HG03064 (cell line): ENCODE measurements at regions not wholly inside any gene's neighbourhood (a gene's known extent, or its start where the extent isn't known, plus 50 kb on each side); places are given as distances from the start of the nearest gene placed in this dataset.
"Not testable (repeated sequence)": the region's sequence is repeated elsewhere in the genome, so short reads cannot be mapped to it uniquely, and the experiment has no call there.

ENCODE experiments used
- ATAC-seq: cut with Tn5 transposase; IDR thresholded peaks from one replicate; pipeline ENCODE4 v1.9.1; 2021; ENCODE audit warnings: low read depth; ENCODE audit not compliant: unreplicated experiment

DNA sequence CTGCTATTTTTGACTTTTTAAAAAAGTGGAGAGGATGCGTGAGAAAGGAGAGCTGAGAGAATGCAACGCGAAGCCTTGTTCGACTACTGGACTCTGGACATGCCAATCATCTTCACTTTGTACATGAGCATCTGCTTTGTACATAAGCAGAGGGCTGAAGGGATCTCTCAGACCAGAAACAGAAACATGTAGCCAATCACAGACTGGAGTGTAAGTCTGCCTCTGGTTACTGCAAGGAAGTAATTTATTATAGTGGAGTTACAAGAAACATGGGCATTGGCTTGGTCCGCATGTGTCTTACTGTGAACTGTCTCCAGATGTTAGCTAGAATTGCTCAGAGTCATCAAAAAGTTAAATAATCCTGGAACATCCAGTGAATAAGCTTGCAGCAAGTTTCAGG lies 190.0 kb upstream of the GRAMD2B start:
- ATAC-seq: no peak

GRCh38 chr5:126234563-126235195 lies 188.5 kb upstream of the GRAMD2B start:
- ATAC-seq: no peak

GRCh38 chr5:126235628-126236027 lies 187.6 kb upstream of the GRAMD2B start:
- no peak for ATAC-seq

GRCh38 chr5:126236994-126237393 lies 186.2 kb upstream of the GRAMD2B start:
- ATAC-seq: no peak

DNA sequence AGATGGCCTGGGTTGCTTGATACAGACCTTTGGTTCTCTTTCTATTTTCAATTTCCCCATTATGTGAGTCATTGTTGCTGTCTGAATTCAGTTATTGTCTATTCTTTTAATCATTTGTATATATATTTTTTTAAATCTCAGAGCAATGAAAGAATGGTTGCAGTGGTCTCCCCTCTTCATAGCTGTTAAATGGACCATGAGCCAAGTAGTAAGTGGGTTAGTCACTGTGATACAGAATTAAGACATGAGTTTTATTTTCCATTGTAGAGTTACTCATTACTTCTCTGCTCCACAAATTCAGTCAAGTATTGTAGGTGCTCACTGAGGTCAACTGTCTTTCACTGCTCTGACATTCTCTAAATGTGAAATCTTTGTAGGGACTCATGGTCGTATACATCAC lies 174.6 kb upstream of the GRAMD2B start:
- no peak for ATAC-seq

DNA sequence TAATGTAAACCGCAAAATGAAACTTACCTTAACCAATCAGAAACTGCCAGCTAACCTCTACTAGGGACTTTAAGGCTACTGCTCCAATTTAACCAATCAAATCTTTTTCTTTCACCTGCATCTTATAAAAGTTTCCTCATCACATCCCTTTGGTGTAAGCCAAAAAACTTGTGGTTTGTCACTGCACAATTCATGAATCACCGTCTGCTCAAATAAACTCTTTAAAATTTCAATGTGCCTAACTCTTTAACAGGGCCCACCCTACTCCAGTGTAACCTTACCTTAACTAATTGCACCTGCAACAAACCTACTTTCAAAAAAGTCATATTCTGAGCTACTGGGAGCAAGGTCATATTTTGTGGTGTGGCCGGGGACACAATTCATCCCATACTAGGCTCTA lies 172.2 kb upstream of the GRAMD2B start:
- no peak for ATAC-seq

DNA sequence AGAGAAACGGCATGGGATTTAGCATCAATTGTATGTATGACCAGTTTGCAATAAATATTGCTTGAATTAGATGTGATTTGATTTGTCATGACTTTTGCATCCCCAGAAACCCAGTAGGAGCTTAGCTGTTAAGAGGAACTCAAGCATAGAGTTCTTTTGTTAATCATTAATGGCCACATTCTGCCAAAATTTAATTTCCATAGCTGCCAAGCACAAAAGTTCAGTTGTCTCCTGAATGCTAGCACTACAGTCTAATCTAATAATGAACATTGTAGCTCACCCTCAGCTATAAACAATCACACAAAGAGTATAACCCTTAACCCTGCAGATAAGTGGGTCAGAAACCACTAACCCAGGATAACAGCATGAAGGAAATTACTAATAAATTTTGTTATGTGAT lies 169.8 kb upstream of the GRAMD2B start:
- no peak for ATAC-seq

DNA sequence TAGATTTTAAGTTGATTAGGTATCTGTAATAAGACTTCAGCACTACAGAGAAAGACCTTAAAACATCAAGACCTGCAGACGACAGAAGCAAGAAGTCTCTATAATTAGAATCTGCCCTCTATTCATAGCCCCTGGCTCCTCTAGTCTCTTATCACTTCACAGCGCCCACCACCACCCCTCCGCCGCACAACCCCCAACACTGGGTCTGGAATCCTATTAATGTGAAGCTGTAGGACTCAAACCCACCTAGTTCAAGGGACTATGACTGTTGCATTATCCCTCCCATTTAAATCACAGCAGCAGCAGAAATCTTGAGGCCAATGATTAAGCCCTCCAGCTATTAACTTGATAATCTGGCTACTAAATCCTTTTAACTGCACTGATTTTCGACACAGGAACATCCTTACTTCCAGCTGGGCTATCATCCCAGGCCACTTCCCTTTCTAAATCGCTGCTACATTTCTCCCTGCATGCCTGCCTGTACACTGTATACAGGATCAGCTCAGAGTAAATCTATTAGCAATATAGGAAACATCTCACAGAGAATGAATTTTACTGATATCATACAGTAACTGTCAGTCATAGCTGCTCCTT lies 159.5 kb upstream of the GRAMD2B start:
- ATAC-seq: no peak

DNA sequence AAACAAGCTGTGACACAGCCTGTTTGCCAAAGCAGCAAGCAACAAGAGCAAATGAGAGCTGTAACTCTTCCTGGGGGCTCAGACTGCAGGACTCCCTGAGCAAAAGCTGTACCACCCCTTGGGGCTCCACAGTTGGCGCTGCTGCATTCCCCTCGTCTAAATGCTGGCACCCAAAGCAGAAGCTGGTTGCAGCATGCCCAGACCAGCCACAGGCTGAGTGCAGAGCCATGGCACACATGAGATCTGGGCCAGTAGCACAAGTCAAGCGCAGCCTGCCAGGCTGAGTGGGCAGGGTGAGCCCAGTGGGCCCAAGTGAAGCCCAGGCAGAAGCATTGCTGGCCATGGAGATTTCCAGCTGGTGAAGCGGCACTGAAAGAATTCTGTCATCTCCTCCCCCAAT lies 157.3 kb upstream of the GRAMD2B start:
- ATAC-seq: no peak

- no peak for ATAC-seq
These were observed 155.8 kb upstream of the GRAMD2B start for GRCh38 chr5:126267438-126267837.

DNA sequence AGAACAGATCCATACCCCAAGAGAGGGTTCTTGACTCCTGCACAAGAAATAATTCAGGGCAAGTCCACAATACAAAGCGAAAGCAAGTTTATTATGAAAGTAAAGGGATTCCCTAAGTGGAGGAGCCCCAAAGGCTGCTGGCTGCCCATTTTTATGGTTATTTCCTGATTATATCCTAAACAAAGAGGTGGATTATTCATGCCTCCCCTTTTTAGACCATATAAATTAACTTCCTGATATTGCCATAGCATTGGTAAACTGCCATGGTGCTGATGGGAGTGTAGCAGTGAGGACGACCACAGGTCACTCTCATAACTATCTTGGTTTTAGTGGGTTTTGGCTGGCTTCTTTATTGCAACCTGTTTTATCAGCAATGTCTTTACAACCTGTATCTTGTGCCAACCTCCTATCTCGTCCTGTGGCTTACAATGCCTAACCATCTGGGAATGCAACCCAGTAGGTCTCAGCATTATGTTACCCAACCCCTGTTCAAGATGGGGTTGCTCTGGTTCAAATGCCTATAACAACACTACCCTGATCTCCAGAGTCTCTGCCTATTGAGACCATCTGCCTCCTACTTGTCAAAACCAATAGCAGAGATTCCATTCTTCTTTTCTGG lies 154.4 kb upstream of the GRAMD2B start:
- ATAC-seq: no peak

DNA sequence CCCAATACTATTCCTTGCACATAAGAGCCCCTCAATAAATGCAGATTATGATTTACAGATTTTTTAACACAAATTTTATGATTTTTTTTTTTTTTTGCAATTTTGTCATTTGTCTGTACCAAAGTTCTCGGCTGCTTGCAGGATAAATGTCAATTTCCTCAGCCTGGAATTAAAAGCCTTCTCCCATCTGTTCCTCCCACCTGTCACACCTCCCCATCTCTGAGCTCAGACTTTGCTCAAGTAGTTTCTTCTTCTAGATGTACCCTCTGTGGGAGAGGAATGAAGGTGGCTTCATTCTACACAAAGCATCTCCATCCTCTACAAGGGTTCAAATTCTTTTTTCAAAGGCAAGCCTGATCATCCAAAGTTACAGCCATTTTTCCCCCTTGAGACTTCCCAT lies 153.7 kb upstream of the GRAMD2B start:
- ATAC-seq: no peak

GRCh38 chr5:126271141-126271540 lies 152.1 kb upstream of the GRAMD2B start:
- no peak for ATAC-seq

DNA sequence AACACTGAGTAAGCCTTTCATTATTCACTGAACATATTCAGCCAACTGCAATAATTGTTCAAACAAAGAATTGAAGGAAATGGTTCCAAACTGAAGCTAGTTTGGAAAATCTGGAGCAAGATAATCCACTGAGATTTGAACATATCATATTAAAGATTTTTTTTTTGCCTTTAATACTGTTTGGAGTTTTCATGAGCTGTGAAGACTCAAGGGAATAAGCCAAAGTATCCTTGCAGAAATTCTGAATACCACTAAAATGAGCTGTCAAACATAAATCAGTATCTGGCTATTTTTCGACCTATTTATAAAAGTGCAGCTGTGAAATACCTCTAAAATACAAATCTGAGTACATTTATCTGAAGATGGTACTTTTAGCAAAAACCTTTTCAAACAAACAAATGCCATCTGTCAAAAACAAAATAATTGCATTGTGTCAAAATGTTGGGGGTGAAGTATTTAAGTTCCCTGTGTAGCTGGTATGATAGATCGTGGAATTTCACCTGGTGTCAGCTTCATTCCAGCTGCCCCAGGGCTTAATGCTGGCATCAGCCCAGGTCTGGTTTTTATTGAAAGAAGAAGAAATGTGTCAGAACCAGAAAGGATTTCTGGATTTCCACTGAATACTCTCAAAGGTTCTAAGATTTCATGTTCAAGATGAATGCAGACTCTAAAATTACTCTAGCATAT lies 149.0 kb upstream of the GRAMD2B start:
- ATAC-seq: no peak

DNA sequence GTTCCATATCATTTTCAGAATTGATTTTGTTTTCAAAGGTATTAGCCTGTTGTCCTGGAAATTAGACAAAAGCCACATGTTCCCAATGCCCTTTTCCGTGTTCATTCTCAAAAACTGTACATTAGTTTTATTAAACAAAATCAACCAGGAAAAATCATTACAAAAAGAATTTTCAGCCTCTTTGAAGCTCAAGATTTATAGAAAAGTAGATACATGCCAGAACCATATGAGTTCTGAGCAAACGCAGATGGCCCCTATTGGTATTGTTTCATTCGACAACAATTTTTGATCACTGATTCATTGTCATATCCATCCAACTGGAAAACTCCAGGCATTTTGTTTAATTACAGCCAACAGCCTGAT lies 148.5 kb upstream of the GRAMD2B start:
- no peak for ATAC-seq

GRCh38 chr5:126277762-126278161 lies 145.4 kb upstream of the GRAMD2B start:
- ATAC-seq: no peak

GRCh38 chr5:126280343-126280742 lies 142.9 kb upstream of the GRAMD2B start:
- ATAC-seq: no peak

DNA sequence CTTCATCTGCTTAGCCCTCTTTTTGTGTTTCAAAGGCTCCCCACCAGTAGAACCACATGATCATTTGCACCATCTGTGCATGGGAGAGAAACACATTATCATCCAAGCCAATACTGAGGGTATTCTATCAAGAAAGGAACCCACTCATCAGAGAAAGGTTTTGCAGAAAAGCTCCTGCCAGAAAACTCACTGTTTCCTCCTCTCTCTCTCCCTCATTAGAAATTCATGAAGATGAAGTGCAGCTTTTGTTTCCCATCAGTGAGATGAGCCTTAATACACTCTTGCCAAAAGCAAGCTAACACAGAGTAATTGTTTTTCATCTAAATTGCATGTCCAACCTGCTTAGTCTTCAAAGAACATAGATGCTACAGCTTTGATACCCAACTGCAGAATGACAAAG lies 142.4 kb upstream of the GRAMD2B start:
- no peak for ATAC-seq

DNA sequence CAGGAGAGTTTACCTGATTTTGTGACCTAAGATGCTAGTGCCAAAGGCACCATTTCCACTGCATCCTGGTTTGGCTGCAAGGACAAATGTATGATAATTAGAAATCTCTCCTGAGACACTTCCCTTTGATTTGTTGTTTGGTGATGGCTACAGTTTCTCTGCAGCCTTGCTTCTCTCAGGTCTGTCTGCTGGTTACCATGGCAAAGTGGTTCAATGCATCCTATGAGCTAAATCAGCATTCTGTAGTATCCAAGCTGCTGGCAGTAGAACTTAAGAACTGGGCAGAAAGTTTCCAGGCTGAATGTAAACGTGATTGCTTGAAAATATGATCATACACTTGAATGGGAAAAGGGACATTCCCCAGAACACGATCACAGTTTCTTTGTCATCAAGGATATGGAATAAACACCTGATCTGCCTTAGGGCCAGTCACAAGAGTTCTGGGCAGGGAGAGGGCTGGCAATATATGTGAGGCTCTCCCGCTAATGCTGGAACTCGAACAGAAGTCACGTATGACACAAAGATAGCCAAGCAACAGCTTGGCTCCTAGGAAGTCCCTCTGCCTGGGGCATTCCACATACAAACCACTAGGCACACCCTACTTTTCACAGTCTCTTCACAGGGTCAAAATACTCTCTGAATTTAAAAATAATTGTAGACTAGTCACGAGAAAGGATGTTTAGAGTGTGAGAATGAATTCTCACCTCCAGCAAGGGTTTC lies 138.1 kb upstream of the GRAMD2B start:
- no peak for ATAC-seq

GRCh38 chr5:126296121-126296520 lies 127.1 kb upstream of the GRAMD2B start:
- ATAC-seq: not testable (repeated sequence)

- no peak for ATAC-seq
These were observed 122.9 kb upstream of the GRAMD2B start for GRCh38 chr5:126300293-126300692.
